NOMO-1 treated with dmso at 0.1 percent for 144 hours (cell line): ENCODE measurements at regions not wholly inside any gene's neighbourhood (a gene's known extent, or its start where the extent isn't known, plus 50 kb on each side); places are given as distances from the start of the nearest gene placed in this dataset.
A peak's percentile ranks its signal among the peaks of the same experiment; 100 is the strongest.

Source experiments
- DNase-seq: peaks from one replicate; lab custom pipeline; 2025; ENCODE audit not compliant: unreplicated experiment; lab: John Stamatoyannopoulos, UW

DNA sequence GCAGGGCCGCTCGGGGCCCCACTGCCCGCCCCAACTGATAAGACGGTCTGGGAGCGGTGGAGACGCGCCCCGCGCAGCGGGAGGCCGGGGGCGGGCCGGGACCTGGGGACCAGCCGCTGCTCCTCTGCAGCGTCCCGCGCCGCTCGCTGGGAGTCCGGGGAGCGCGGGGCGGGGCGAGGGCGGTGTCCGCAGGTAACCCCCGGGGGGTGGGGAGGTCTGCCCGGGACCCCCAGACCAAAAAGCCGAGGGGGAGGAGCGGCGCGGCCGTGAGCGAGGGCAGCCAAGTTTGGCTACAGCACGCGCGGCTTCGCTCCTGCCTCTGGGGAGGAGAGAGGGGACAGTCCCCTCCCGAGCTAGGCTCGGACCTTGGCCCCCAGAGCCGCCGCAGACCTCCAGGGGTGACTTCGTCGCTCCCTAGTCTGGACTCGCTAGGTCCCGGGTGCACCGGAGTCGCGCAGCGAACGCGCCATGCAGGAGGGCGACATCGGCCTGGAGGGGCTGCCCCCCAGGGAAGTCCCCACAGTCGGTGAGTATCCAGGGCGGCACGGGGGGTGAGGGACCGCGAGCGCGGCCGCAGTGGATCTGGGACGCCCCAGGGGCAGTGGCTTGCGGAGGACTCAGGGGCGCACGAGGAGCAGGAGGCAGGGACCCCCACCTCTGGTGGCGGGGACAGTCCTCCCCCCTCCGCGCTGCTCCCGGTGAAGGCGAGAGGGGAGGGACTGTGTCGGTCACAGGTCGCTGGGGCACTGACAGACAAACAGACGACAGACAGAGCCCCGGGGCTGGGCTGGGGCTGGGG, 92.3 kb upstream of the ANO1 start:
- DNase-seq = no peak

DNA sequence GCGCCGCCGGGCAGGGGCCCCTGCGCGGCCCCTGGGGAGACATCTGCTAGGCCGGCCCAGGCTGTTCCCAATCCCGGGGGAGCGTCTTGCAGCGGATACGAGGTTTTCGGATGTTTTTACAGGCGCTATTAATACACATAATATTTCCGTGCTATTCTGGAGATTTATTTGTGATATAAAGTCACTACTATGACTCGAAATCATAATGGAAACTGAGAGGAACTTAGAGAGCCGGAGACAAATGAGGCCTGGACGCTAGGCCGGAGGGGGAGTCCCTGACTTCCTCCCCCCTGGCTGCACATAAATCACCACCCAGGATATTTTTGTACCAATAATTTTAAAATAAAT, 91.7 kb upstream of the ANO1 start:
- no peak for DNase-seq

- no peak for DNase-seq
Observed at GRCh38 chr11:69986830-69987229, 91.3 kb upstream of the ANO1 start.

GRCh38 chr11:69992026-69992425, 86.1 kb upstream of the ANO1 start:
- DNase-seq = no peak

DNA sequence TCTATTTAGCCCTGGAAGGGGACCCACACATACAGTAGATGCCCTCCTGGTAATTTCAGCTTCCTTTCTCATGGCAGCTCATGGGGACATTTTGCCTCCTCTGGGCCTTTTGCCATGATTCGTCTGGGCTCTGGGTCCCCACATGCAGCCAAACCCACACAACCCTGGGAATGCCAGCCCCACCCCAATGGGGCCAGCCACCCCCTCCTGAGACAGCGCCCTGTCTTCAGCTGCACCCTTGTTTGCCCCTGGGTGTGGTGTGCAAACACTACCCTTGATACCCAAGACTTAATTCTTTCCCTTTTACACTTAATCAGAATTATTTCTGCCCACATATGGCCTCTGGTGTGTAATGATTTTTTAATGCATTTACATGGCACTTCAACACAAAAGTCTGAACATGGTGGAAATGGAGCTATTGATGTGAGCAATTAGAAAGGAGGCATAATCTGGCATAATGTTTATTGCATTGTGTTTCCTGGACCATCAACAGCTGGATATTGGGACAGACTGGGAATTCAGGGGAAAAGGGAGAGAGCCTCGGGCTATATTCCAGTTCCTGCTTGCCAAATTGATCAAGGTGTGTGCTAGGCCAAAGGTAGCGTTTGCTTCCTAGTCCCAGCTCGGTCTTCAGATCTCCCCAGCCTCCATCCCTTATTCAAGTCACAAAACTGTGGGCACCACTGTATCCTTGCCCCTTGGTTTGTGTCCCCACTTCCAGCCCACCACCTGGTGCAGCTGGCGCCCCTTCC, 85.0 kb upstream of the ANO1 start:
- DNase-seq = no peak

GRCh38 chr11:69994810-69995209, 83.3 kb upstream of the ANO1 start:
- DNase-seq = no peak

DNA sequence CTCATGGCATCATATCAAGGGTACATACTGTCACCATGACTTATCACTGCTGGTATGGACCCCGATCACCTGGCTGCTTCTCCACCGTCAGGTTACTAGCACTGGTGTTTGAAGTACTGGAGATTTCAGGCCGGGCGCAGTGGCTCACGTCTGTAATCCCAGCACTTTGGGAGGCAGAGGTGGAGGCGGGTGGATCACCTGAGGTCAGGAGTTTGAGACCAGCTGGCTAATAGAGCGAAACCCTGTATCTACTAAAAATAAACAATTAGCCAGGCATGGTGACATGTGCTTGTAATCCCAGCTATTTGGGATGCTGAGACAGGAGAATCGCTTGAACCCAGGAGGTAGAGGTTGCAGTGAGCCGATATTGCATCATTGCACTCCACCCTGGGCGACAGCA, 82.4 kb upstream of the ANO1 start:
- DNase-seq = no peak

- DNase-seq = no peak
Observed at GRCh38 chr11:69996451-69996850, 81.7 kb upstream of the ANO1 start.

- no peak for DNase-seq
Observed at GRCh38 chr11:69997352-69997751, 80.8 kb upstream of the ANO1 start.

DNA sequence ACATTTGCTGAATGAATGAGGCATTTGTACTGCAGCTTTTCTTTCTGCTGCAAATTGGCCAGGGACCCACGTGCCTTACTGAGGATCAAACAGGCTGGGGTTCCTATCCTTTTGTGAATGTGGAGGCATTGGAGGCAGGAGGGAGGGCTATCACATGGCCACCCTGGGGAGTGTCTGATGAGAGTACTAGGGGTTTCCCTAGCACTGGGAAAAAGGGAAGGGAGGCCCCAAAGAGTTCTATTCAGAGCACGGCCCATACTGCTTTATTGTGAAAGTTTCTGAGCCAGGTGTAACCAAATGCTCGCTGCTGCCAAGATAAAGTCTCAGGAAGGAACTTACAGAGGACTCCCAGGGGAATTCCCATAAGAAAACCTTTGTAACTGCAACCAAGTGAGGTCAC, 78.4 kb upstream of the ANO1 start:
- no peak for DNase-seq

GRCh38 chr11:70000228-70000627, 77.9 kb upstream of the ANO1 start:
- DNase-seq = no peak

DNA sequence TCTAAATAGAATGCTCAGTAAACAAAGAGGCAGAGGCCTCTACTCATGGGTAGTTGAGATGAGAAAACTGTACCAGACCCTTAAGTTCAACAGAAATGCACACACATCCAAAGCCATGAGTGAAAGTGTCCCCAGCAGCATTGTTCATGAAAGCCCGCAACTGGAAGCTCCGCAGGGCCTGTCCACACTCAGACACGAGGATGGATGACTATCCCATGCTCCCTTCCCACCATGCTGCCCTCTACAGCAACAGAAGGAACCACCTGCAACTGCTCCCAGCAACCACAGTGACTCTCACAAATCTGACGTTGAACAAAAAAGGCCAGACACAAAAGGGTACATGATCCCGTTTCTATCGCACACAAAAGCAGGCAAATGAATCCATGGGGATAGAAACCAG, 76.9 kb upstream of the ANO1 start:
- no peak for DNase-seq

DNA sequence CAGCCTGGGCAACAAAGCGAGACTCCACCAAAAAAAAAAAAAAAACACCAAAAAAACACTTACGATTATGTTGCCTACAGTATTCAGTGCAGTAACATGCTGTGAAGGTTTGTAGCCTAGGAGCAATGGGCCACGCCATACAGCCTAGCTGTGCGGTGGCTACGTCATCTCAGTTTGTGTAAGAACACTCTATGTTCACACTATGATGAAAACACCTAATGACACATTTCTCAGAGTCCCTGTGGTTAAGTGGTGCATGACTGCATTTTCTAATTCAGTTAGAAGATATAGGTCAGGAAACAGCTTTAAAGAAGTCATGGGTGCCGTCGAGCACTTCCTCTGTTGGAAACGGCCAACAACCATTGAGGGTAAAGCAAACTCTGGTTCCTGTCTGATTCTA, 75.7 kb upstream of the ANO1 start:
- peak; percentile 9 for DNase-seq

- DNase-seq = no peak
Observed at GRCh38 chr11:70005107-70005818, 72.9 kb upstream of the ANO1 start.

GRCh38 chr11:70007796-70008195, 70.3 kb upstream of the ANO1 start:
- no peak for DNase-seq

DNA sequence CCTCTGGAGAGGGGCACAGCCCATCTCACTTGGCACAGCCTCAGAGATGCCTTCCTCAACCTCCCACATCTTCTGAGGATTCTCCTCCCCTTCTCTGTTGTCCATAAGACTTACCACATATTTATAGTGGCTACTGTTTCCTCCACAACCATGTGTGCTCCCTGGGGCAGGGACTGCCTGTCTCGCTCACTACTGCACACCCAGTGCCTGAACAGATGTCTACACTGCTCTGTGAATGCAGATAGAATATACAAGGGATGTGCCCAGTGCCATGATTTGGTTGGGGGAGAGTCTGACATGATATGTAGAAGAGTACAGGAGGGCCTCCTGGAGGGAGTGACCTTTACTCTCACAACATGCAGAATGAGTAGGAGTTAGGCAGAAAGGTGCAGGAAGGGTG, 67.3 kb upstream of the ANO1 start:
- no peak for DNase-seq

DNA sequence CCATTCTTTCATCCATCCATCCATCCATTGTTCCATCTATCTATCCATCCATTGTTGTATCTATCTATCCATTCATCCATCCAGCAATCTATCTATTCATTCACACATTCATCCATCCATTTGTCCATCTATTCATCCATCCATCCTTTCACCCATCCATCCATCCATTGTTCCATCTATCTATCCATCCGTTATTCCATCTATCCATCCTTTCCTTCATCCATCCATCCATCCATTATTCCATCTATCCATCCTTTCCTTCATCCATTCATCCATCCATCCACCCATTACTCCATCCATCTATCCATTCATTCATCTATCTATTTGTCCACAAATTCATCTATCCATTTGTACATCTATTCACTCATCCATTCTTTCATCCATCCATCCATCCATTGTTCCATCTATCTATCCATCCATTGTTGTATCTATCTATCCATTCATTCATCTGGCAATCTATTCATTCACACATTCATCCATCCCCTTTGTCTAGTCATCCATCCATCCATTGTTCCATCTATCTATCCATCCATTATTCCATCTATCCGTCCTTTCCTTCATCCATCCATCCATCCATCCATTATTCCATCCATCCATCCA, 65.9 kb upstream of the ANO1 start:
- DNase-seq = no peak

DNA sequence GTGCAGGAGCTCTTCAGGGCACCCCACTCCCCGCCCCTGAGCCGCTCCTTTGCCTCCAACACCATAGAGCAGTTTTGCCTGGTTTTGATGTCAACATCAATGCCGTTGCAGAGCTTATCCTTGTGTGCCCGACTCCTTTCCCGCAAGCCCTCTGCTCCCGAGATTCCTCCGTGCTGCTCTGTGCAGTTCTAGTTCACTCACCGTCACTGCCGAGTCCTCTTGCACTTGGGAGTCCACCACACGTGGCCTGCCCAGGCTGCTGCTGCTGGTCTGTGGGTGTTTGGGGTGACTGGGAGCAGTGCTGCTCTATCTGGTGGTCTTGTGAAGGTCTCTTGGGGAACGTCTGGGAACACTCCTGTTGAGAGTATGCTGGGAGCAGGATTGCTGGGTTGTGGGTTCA, 63.8 kb upstream of the ANO1 start:
- DNase-seq = no peak

DNA sequence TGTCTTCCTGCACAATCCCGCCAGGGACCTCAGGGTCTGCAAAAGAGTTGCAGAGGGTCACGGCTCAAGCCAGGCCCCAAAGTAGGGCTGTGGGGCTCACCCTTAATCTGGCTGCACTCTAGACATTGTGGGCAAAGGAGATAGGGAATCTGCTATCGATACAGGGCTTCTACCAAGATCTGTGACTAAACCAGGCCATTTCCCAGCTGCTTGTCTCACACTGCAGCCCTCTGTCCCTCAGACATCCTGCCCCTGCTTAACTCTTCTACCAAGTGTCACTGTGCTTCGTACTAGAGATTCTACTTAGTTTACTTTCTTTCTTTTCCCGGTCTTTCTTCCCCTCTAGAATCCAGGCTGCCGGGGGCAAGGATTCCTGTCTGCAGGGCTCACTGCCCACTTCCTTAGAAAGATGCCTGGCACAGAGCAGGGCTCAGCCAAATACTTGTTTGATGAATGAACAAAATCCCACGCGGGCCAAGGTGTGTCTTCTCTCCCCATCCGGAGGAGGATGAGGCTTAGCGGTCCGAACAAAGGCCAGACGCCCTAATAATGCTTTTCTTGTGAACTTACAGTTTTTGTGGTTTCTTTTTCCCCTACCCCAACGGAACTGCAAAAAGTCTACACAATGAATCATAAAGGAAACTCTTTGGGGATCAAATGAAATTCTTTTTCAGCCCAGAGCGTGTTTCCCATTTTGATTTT, 61.3 kb upstream of the ANO1 start:
- DNase-seq = no peak

GRCh38 chr11:70018816-70019215, 59.3 kb upstream of the ANO1 start:
- DNase-seq = no peak

DNA sequence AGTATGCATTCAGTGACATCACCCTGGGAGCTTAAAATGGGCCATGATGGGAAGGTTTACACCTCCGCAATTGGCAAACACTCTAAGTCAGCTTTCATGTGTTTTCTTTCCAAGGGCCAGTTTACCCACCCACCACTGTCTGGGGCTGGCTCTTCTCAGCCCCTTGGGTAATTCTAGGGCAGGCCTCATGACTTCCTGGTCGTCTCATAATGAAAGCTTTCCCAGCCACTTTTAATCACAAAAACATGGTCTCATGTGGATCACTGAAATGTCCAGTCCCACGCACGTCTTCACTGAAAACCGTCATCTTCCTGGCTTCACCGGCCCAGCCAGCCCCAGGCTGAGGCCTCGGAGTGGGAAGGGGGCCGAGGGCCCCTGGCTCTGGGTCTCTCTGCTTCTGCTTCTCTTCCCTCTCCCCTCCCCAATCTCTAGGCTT, 58.5 kb upstream of the ANO1 start:
- DNase-seq = no peak
